AG04449 (cell line): ENCODE measurements at regions not wholly inside any gene's neighbourhood (a gene's known extent, or its start where the extent isn't known, plus 50 kb on each side); places are given as distances from the start of the nearest gene placed in this dataset.

Source experiments
- CTCF ChIA-PET: fragments of 350-600 bp; formaldehyde crosslinking; extraction: SDS; loops from one replicate; lab custom pipeline; 2021; ENCODE audit warnings: antibody characterized with exemption; lab: Yijun Ruan, JAX
- POLR2A ChIA-PET: fragments of 400-600, 350-600 bp; formaldehyde crosslinking; extraction: SDS; loops from one replicate; lab custom pipeline; 2020; ENCODE audit warnings: antibody characterized with exemption, inconsistent platforms; lab: Yijun Ruan, JAX
- DNase-seq: peaks from one replicate; pipeline ENCODE4 v3.0.0-alpha.2; 2010; ENCODE audit warnings: low read depth, low spot score
- H3K4me3 ChIP-seq: 2 replicates; pipeline ENCODE4 v1.5.1; 2011; ENCODE audit warnings: low read depth, mild to moderate bottlenecking, control low read depth, low read length
- TF ChIP-seq, protein P1 (sequence below): IDR thresholded peaks from one replicate; pipeline ENCODE4 v1.5.1; 2011; ENCODE audit warnings: mild to moderate bottlenecking, moderate library complexity, low read length, control low read depth, inconsistent platforms; ENCODE audit not compliant: insufficient read depth; ENCODE audit errors: missing control alignments

DNA sequence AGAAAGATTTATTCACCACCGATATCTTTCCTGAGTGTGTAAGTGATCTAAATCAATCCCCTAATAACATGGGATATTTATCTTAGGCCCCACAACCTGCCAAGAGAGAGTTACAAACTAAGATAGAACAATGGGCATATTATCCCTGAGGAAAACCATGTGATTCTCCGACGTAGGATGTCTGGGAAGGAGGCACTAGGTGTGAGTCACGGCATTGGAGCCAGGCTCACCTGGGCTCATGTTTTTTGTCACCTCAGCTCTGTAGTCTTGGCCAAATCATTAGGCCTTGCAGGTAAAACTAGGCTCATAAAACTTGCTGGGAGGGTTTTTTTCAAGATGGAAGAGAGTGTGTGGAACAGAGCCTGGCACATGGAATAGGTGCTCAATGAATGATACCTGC, 129.7 kb upstream of the PLEKHG7 start:
- TF ChIP-seq, protein P1, sequence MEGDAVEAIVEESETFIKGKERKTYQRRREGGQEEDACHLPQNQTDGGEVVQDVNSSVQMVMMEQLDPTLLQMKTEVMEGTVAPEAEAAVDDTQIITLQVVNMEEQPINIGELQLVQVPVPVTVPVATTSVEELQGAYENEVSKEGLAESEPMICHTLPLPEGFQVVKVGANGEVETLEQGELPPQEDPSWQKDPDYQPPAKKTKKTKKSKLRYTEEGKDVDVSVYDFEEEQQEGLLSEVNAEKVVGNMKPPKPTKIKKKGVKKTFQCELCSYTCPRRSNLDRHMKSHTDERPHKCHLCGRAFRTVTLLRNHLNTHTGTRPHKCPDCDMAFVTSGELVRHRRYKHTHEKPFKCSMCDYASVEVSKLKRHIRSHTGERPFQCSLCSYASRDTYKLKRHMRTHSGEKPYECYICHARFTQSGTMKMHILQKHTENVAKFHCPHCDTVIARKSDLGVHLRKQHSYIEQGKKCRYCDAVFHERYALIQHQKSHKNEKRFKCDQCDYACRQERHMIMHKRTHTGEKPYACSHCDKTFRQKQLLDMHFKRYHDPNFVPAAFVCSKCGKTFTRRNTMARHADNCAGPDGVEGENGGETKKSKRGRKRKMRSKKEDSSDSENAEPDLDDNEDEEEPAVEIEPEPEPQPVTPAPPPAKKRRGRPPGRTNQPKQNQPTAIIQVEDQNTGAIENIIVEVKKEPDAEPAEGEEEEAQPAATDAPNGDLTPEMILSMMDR: no peak
- ChIA-PET CTCF (interaction anchor here (1.0 to 4.0 kb wide), 6 partner anchors 35 to 1211 kb away, joined by 3 to 26 read pairs (median 8); no protein-coding TSS in a partner anchor), POLR2A (interaction anchor here (0.6 kb wide), 1 partner anchor 29 kb away, joined by 3 read pairs; no protein-coding TSS in a partner anchor)
- no peak overlapping the region for H3K4me3 ChIP-seq
- DNase-seq: no peak

DNA sequence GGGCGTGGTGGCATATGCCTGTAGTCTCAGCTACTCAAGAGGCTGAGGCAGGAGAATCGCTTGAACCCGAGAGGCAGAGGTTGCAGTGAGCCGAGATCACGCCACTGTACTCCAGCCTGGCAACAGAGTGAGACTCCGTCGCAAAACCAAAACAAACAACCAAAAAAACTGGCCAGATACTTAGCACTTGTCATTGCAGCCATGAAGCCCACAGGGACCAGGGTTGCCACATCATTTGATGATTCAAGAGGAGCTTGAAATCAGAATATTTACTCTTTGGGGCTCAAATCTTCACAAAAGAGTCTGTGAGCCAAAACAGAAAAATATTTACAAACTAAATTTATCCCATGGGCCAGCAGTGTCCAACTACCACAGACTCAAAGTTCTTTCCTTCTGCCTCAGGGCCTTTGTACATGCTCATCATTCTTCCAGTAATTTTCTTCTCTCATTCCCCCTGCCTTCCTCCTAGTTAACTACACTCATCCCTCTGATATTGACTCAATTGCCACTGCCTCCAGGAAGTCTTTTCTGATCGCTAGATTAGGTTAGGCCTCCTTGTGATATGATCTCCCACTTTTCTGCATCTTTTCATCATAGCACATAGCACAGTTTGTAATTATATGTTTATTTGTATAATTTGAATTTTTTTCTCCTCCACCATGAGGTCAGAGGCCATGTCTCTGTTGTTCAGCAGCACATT, 130.8 kb upstream of the PLEKHG7 start:
- POLR2A ChIA-PET: interaction anchor here (1.9 kb wide), 1 partner anchor 428 kb away, joined by 10 read pairs; no protein-coding TSS in a partner anchor
- TF ChIP-seq, protein P1: no peak

DNA sequence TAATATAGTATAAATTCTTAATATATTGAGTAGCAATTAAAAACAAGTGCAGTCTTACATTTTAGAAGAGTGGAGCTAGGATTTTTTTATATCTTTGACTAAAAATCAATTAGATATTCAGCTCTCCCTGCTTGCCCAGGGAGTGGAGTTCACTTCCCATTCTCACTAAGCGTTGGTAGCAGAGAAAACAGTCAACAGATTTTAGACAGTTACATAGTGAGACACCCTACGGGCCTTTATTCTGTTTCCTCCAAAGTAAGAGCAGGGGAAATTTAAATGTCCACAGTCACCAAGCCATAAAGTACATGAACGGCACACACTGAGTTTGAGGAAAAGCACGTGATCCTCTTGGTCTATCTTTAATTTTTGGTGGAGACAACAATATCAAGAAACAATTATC, 131.6 kb upstream of the PLEKHG7 start:
- H3K4me3 ChIP-seq: no peak overlapping the region
- no peak for DNase-seq
- ChIA-PET CTCF (interaction anchor here (0.8 to 4.1 kb wide), 13 partner anchors 8 to 1209 kb away, joined by 3 to 51 read pairs (median 4); no protein-coding TSS in a partner anchor), POLR2A (interaction anchor here (1.9 kb wide), 1 partner anchor 427 kb away, joined by 10 read pairs; no protein-coding TSS in a partner anchor)
- TF ChIP-seq, protein P1: no peak

More for the DNA sequence above, 130.8 kb upstream of the PLEKHG7 start:
- no peak overlapping the region for H3K4me3 ChIP-seq
- CTCF ChIA-PET: interaction anchor here (0.9 to 4.1 kb wide), 11 partner anchors 18 to 1210 kb away, joined by 3 to 51 read pairs (median 3); partner anchors contain the start of gene BTG1
- no peak for DNase-seq

DNA sequence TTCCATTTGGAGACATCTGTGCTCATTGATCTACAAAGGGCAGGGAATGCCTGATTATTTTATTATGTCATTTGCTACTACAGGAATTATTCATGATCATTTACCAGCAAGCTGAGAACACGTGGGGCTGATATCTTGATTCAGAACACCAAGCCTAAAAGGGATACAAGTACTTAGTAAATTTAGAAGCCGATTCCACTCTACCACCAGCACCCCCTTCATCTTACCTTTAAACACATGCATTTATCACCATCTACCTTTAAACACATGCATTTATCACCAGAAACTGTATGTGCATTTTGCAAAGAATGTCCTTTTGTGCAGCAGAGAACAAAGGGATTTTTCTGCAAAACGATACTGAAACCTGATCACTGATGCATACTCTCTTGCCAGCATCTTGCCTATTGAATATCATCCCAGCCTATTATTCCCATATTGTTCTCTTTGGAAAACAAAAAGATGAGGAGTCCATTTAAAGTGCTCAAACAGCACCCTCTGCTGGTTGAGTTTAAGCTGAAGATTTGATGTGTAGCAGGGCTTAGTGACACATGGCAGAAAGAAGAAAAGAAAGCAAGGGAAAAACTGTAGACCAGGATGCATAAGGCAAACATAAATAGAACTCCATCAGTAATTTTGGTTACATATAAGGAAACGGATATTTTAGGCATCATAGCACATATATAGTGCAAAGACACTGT, 132.6 kb upstream of the PLEKHG7 start:
- TF ChIP-seq, protein P1: peak; percentile 48
- ChIA-PET POLR2A (interaction anchor here (1.9 to 2.8 kb wide), 2 partner anchors 424 to 426 kb away, joined by 10 to 18 read pairs; partner anchors contain the start of gene BTG1), CTCF (interaction anchor here (0.7 to 4.1 kb wide), 19 partner anchors 9 to 1191 kb away, joined by 3 to 51 read pairs (median 5); partner anchors contain the start of gene BTG1)
- H3K4me3 ChIP-seq: no peak overlapping the region
- peak; percentile 38 for DNase-seq

DNA sequence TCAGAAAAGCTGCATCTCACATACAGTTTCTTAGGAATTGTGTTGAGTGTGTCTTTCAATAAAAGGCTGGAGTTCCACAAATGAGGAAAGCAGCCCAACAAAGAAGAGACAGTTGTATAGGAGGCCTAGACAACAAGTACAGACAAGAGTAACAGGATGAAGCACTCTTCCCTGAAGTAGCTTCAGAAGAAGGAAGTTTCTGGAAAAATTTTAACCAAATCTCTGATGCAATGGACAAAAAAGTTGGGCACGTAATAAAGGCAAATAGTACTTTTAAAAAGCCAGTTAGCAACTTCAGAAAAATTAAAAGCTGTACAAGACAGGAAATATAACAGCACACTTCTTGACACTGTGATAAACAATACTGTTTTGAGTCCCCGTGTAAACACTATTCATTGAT, 134.1 kb upstream of the PLEKHG7 start:
- TF ChIP-seq, protein P1: no peak
- ChIA-PET POLR2A (interaction anchor here (2.8 kb wide), 1 partner anchor 423 kb away, joined by 18 read pairs; the partner anchor contains the start of gene BTG1), CTCF (interaction anchor here (0.8 to 4.1 kb wide), 9 partner anchors 22 to 1186 kb away, joined by 3 to 51 read pairs (median 5); partner anchors contain the start of gene BTG1)

More for the DNA sequence above, 134.1 kb upstream of the PLEKHG7 start:
- no peak for DNase-seq
- H3K4me3 ChIP-seq: no peak overlapping the region
